CD4-positive, alpha-beta T cell treated with Interferon gamma for 1 hour (primary cell): ENCODE measurements at regions not wholly inside any gene's neighbourhood (a gene's known extent, or its start where the extent isn't known, plus 50 kb on each side); places are given as distances from the start of the nearest gene placed in this dataset.

Experiments
- DNase-seq: peaks from one replicate; pipeline ENCODE4 v3.0.0-alpha.2; 2020

- no peak for DNase-seq
These were observed 71.6 kb upstream of the MDGA2 start for GRCh38 chr14:47746986-47747385.

- DNase-seq, result no peak
These were observed 68.8 kb upstream of the MDGA2 start for GRCh38 chr14:47744155-47744554.

GRCh38 chr14:47739541-47739940 is 64.1 kb upstream of the MDGA2 start:
- no peak for DNase-seq

GRCh38 chr14:47730296-47730695 is 54.9 kb upstream of the MDGA2 start:
- DNase-seq, result no peak
